DMS53 (cell line): ENCODE measurements at regions not wholly inside any gene's neighbourhood (a gene's known extent, or its start where the extent isn't known, plus 50 kb on each side); places are given as distances from the start of the nearest gene placed in this dataset.

Experiments used
- DNase-seq: peaks from one replicate; lab custom pipeline; 2025; lab: John Stamatoyannopoulos, UW

DNA sequence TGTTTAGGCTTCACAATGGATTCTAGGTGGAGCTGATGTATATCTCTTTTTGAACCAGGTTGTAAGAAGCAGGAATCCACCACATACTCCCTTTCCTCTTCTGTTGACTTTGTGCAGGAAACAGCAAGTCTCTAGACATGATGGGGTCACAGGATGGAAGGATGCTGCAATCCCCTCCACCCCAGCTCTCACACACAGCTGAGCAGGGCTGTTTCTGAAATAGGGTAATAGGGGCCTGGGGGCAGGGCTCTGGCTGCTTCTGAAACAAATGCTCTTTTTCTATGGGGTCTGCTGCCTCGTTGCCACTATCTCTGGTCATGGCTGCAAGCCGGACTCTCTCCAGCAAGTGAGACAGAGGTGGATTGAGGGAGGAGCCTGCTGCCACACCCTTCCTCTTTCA, 148.9 kb downstream of the SOX11 start:
- no peak for DNase-seq

DNA sequence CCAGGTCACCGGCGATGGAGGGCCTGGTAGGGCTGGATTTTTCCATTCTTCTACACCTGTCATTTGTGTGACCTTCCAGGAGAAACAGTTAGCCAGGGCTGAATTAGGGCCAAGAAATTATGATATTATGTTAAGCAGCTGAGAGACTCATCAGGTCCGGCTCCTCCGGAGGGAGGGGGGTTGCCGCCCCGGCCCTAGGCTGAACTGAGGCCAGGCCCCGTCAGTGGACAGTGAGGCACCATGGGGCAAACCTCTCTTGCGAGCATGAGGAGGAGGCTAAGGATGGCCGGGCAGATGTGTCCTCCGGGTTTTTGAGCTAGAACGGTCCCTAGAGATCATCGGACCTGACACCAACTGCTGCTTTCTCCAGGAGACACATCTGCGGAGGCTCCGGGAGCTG, 150.1 kb downstream of the SOX11 start:
- DNase-seq, result no peak

DNA sequence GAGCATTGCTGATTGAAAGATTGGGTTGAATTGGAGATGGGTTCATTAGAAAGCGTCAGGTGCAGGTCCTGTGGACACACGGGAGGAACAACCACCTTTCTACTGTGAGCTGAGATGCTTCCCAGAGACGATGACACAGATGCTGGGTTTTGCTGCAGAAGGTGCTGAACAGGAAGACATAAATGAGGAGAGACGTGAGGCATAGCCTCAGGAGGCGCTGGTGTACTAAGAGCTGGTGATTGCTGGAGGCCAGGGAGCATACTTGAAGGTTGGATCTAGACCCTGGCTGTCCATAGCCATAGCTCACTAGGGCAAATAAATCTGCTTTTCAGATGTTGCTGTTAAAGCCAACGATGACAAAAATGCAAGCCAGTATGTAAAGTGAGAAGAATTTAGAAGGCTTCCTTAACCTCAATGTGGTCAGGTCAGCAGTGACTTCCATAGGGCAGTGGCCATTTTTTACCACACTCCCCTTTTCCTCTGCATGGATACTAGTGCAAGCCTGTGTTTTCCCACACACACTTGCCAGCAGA, 153.7 kb downstream of the SOX11 start:
- peak; percentile 15 for DNase-seq

DNA sequence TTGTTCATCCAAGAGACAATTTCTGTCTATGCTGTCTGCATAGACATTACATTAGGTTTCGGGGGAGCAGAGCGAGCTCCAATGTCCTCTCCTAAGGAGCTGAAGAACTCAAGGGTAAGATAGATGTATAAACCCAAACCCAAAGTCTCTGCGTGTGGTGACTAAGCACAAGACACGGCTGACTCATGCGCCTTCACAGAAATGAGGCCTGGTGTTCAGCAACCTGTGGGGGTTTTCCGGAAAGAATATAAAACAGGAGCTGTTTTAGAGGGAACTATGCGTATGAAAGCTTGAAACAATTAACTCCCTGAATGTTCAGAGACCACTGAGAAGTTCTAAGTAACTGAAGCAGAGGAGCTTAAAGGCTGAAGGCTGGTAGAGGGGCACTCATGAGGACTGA, 154.7 kb downstream of the SOX11 start:
- DNase-seq, result no peak

DNA sequence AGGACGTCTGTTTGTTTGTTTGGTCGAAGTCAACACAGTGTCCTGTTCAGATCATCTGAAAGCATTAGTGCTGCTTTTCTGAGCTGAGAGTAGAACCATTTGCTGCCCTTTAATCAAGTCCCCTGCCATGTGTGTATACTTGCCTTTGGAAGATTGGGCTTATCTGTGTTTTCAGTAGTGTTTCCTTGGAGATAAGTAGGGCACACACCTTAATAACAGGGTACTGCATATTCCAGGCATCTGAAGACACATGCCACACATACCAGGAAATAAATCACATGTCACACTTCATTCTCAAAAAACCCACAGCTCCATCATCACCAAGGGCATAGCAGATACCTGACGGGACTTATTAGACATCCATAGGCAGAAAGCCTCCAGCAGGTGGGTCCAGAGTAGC, 157.4 kb downstream of the SOX11 start:
- no peak for DNase-seq

- no peak for DNase-seq
Observed at GRCh38 chr2:5851410-5851809, 159.2 kb downstream of the SOX11 start.

- DNase-seq, result no peak
Observed at GRCh38 chr2:5854797-5855196, 162.6 kb downstream of the SOX11 start.

DNA sequence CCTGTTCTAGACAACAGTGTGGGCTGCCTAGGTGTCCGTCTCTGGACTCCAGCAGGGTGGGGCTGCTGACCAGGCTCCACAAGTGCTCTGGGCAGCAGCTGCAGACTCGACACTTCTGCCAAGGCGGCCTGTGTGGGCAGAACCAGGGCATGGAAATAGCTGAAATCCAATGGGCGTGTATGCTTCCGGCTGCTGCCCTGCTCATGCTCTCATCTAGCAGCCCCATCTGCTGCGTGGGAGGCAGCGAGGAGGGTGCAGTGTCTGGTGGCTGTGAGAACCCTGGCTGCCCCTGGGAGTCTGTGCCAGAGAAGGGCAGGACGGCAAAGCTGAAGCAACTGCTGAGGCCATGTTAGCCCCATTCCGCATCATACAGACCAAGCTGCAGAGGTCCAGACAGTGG, 174.9 kb downstream of the SOX11 start:
- DNase-seq, result no peak

DNA sequence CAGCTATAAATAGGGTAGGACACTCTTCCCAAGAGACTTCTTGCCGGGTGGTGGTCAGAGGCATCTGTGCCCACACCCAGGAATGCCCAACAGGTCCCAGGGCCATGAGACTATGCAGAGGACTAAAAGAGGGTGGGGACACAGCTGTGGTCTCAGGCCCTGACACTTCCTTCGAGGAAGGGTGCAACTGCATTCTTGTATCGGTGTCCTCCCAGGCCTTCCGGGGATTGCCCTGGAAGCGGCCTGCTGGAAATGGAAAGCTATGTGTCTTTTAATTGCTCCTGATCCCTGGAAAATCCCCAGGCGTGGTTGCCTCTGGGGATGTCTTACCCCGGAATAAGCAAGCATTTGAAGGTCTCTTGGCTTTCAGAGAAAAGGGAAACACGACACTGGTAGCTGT, 176.7 kb downstream of the SOX11 start:
- no peak for DNase-seq

DNA sequence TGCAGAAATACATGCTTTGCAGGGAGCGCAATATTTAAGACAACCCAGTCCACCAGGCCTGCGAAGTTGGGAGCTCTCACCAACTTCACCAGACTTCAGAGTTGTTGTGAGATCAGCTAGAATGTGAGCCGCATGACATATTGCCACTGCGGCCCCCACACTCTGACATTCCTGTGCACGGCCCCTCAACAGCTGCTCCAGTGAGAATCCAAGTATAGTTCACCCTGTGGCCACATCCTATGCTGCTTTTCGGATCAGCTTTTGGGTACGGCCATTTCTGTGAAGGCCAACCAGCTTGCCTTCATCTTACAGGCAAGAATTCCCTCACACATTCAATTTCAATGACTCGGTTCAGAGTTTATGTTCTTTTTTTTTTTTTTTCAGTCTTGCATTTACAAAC, 177.8 kb downstream of the SOX11 start:
- no peak for DNase-seq

GRCh38 chr2:5877360-5877759, 185.2 kb downstream of the SOX11 start:
- DNase-seq, result no peak

GRCh38 chr2:5885451-5886173, 193.4 kb downstream of the SOX11 start:
- DNase-seq, result no peak

- DNase-seq, result no peak
Observed at GRCh38 chr2:5886462-5886861, 194.3 kb downstream of the SOX11 start.

- no peak for DNase-seq
Observed at GRCh38 chr2:5888126-5888525, 195.9 kb downstream of the SOX11 start.

DNA sequence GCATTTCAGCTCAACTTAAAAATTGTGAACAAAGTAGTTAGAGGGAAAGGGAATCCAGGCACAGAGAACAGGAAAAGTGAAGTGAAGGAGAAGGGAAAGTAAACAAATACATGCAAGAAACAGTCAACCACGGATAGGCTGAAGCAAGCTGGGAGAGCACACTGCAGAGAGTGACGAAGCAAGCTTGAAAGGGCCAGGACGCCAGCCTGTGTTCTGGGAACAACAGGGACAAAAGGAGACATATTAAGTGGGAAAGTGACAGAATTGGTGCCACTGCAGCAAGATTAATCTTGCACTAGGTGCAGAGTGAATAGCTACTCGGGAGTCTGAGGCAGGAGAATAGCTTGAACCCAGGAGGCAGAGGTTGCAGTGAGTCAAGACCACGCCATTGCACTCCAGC, 197.3 kb downstream of the SOX11 start:
- DNase-seq, result peak; percentile 4

DNA sequence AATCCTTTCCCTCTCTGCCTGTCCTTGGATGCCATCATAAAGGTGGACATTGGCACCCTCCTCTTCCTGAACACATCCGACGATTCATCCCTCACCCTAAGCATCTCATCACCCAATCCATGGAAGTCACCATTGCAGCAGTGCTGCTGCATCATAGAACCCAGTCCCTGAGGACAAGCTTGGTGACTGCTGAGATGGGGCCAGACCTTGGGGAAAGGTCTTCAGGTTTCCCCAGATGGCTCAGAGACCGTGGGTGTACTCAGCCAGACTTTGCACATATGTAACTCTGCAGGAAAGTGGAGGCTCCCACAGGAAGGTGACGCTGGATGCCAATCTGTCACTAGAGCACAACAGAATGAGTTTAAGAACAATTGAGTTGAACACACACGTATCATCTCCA, 202.2 kb downstream of the SOX11 start:
- no peak for DNase-seq

DNA sequence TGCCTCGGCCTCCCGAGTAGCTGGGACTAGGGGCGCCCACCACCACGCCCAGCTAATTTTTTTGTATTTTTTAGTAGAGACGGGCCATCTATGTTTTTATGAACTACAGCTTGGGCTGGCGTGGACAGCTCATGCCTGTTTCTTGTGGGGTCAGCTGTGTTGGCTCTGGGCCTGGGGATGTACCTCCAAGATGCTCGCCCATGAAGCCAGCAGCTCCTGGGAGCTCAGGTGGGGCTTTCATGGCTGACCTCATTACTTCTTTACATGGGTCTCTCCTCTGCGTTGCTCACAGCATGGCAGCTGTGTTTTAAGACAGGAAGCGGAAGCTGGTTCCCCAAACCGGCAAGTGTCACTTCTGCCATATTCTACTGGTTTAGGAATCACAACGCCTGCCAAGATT, 203.1 kb downstream of the SOX11 start:
- DNase-seq, result no peak

DNA sequence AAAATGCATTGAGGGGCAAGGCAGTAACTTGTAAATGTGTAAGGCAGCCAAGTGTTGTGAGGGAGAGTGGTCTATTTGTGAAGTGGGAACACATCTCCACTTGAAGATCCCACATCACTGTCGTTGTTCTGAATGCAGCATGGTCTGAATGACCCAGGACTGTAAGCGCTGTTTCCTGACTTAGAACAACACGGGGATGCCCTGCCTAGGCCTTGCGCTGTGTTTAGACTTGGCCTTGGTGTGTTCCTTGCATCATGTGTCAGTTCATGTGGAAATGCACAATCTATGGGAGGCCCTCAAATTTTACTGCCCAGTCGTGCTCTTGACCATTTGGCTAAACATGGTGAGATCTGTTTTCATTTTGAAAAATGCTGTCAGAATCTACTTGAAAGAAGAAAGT, 205.1 kb downstream of the SOX11 start:
- no peak for DNase-seq

DNA sequence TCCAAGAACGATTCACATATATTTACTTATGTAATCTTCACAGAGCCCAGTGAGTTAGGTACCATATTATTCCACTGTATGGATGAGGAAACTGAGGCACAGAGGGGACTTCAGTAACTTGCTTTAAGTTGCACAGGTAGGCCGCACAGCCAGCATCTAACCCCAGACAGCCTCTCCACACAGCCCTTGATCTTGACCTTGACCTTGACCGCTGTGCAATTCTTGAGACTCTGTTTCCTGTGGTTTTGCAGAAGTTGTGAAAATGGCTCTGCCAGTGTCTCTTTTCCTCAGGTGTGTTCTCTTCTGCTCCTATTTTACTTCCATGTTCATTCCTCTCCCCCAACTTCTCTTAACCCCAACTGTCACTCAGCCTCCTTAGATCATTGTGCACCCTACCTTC, 206.5 kb downstream of the SOX11 start:
- no peak for DNase-seq

GRCh38 chr2:5905661-5906060, 213.5 kb downstream of the SOX11 start:
- DNase-seq, result no peak

- DNase-seq, result no peak
Observed at GRCh38 chr2:5908071-5908470, 215.9 kb downstream of the SOX11 start.

GRCh38 chr2:5911718-5912117, 219.5 kb downstream of the SOX11 start:
- DNase-seq, result no peak

- DNase-seq, result no peak
Observed at GRCh38 chr2:5913711-5914395, 221.7 kb downstream of the SOX11 start.
